ENCODE measurements at regions not wholly inside any gene's neighbourhood (a gene's known extent, or its start where the extent isn't known, plus 50 kb on each side); places are given as distances from the start of the nearest gene placed in this dataset.

GRCh38 chr18:56380685-56381084 lies 257.7 kb downstream of the TXNL1 start:
- POLR2A ChIA-PET (ENCODE audit: unreplicated experiment) = no interaction called here
- Histone ChIP-seq H2AFZ (replicated peaks; ENCODE audit: low read length, poor library complexity) (no peak overlapping the region), H3K9me1 (ENCODE audit: insufficient read depth, low read length) (no peaks in the 10 kb centered on the region), H4K8ac (ENCODE audit: low read depth in 2 of 2, low read length in 2 of 2) (no peak overlapping the region), H4K5ac (ENCODE audit: low read depth, low read length) (no peak overlapping the region), H2BK15ac (ENCODE audit: low read depth, low read length) (no peak overlapping the region), H3K9ac (ENCODE audit: low read depth, low read length) (no peak overlapping the region), H3K27ac (ENCODE audit: insufficient read depth, low read length) (no peak overlapping the region), H3K14ac (replicated peaks; ENCODE audit: low read depth, low read length) (no peak overlapping the region), H3K18ac (ENCODE audit: low read depth, low read length) (no peak overlapping the region), H3K23ac (ENCODE audit: low read depth, low read length) (no peak overlapping the region), H3K27me3 (ENCODE audit: control insufficient read depth, insufficient read depth, low read length) (no peaks in the 10 kb centered on the region), H2BK20ac (ENCODE audit: low read depth, low read length) (no peak overlapping the region), H3K36me3 (ENCODE audit: control insufficient read depth, insufficient read depth, low read length) (no peaks in the 10 kb centered on the region), H3K4me1 (ENCODE audit: control insufficient read depth, insufficient read depth, low read length) (no peaks in the 10 kb centered on the region), H2BK5ac (ENCODE audit: low read depth, low read length, poor library complexity, severe bottlenecking) (no peak overlapping the region), H3K4me3 (ENCODE audit: insufficient read depth, low read depth, low read length) (no peak overlapping the region), H2AK9ac (replicated peaks; ENCODE audit: low read depth, low read length, poor library complexity) (no peak overlapping the region), H3K79me1 (ENCODE audit: low read depth in 1 of 2, low read length in 2 of 2) (no peaks in the 10 kb centered on the region), H2BK120ac (ENCODE audit: low read depth, low read length) (no peak overlapping the region), H2AK5ac (ENCODE audit: low read depth, low read length) (no peak overlapping the region), H3K9me3 (ENCODE audit: control insufficient read depth, insufficient read depth, low read length) (no peaks in the 10 kb centered on the region), H3K56ac (ENCODE audit: extremely low read depth, insufficient read depth, low read length) (no peak overlapping the region), H3K4ac (ENCODE audit: low read depth, low read length) (no peak overlapping the region), H4K91ac (ENCODE audit: insufficient read depth, low read depth, low read length) (no peak overlapping the region), H4K20me1 (ENCODE audit: insufficient read depth, low read length) (no peaks in the 10 kb centered on the region), H3K4me2 (ENCODE audit: low read depth, low read length) (no peak overlapping the region)
- CTCF ChIA-PET = no interaction called here
- in situ Hi-C loops (cut with MboI; ENCODE audit: low sequenced_read_pairs) (no loop called here), dilution Hi-C loops (cut with HindIII; ENCODE audit: low sequenced_read_pairs, unreplicated experiment) (no loop called here), intact Hi-C loops (cut with micrococcal nuclease) (no loop called here)
- TF ChIP-seq ELK1 (IDR thresholded peaks at IDR 0.05; ENCODE audit: borderline replicate concordance, low read depth, low read length) (no peak), BHLHE40 (IDR thresholded peaks at IDR 0.05; ENCODE audit: low read depth, low read length) (no peak), CHD1 (IDR thresholded peaks at IDR 0.05; ENCODE audit: low read depth, low read length) (no peak), MXI1 (IDR thresholded peaks at IDR 0.05; ENCODE audit: borderline replicate concordance, low read depth, low read length) (no peak), USF2 (IDR thresholded peaks at IDR 0.05; ENCODE audit: low read depth, low read length) (no peak), FOS (IDR thresholded peaks at IDR 0.05; ENCODE audit: low read depth, low read length) (no peak), RCOR1 (IDR thresholded peaks at IDR 0.05; ENCODE audit: insufficient replicate concordance, low read length) (no peak), RFX5 (IDR thresholded peaks at IDR 0.05; ENCODE audit: low read depth, low read length) (no peak), CEBPB (IDR thresholded peaks at IDR 0.05; ENCODE audit: low read depth, low read length) (no peak), MAZ (IDR thresholded peaks at IDR 0.05; ENCODE audit: borderline replicate concordance, low read depth, low read length) (no peak), CTCF (conservative IDR thresholded peaks at IDR 0.05; ENCODE audit: low read depth, low read length) (no peak), RAD21 (IDR thresholded peaks at IDR 0.05; ENCODE audit: low read length) (no peak), POLR2A (IDR thresholded peaks at IDR 0.05; ENCODE audit: low read depth, low read length) (no peak)
- no TSS peak for BruUV-seq (replicated peaks)
- DNase-seq = no peak
- no peak for ATAC-seq (ENCODE audit: low read depth)
- WGBS, 2 experiments (ENCODE audit: extremely low coverage in 2 of 2, insufficient read length in 1 of 2) = no CpG with 5 or more reads among the region's 8 CpGs

Data from IMR-90 (cell line).